ENCODE measurements at regions not wholly inside any gene's neighbourhood (a gene's known extent, or its start where the extent isn't known, plus 50 kb on each side); places are given as distances from the start of the nearest gene placed in this dataset.

DNA sequence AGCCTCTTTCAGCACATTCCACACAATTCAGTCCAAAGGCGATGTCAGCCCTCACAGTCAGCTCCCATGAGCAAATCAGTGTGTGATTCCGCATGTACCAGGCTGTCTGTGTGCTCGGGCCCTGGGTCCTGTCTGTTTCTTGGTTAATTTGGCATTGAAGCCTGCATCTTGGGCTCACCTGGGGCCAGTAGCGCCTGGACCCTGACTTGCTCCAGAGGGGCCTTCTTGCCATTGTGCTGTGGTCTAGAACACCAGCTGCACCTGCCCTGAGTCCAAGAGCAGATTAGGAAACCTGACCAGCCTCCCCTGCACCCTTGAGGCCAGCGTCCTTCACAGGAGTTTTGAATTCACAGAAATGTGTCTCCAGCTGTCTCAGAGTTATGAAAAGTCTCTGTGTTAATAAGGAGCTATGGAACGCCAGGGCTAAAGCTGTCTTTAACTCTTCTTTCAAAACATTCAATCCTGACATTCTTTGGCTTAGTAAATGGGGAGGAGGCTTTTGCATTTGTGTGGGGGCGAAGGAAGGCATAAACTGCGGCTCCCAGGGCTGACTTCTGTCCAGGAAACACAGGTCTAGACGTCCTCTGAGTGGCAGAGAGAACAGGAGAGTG is 102.2 kb downstream of the ARF6 start:
- TF ChIP-seq, protein P1, sequence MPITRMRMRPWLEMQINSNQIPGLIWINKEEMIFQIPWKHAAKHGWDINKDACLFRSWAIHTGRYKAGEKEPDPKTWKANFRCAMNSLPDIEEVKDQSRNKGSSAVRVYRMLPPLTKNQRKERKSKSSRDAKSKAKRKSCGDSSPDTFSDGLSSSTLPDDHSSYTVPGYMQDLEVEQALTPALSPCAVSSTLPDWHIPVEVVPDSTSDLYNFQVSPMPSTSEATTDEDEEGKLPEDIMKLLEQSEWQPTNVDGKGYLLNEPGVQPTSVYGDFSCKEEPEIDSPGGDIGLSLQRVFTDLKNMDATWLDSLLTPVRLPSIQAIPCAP (CRISPR knock-in tag; IDR thresholded peaks at IDR 0.05), result no peak
- no peak for TF ChIP-seq NFE2L1 (CRISPR knock-in tag; IDR thresholded peaks at IDR 0.05)
- no peak for TF ChIP-seq ZNF396 (CRISPR knock-in tag; IDR thresholded peaks at IDR 0.05; ENCODE audit: borderline replicate concordance)
- no peak for TF ChIP-seq GTF2I (CRISPR knock-in tag; conservative IDR thresholded peaks at IDR 0.05)
- TF ChIP-seq, protein P2, sequence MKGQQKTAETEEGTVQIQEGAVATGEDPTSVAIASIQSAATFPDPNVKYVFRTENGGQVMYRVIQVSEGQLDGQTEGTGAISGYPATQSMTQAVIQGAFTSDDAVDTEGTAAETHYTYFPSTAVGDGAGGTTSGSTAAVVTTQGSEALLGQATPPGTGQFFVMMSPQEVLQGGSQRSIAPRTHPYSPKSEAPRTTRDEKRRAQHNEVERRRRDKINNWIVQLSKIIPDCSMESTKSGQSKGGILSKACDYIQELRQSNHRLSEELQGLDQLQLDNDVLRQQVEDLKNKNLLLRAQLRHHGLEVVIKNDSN (CRISPR knock-in tag; IDR thresholded peaks at IDR 0.05), result no peak
- no peak for TF ChIP-seq NR2C2 (CRISPR knock-in tag; IDR thresholded peaks at IDR 0.05)
- TF ChIP-seq NFYB (CRISPR knock-in tag; conservative IDR thresholded peaks at IDR 0.05; ENCODE audit: low read depth), result no peak
- no peak for TF ChIP-seq ELF4 (CRISPR knock-in tag; IDR thresholded peaks at IDR 0.05; ENCODE audit: low read depth)
- TF ChIP-seq TP53 (CRISPR knock-in tag; IDR thresholded peaks at IDR 0.05), result no peak
- TF ChIP-seq GRHL2 (CRISPR knock-in tag; IDR thresholded peaks at IDR 0.05; ENCODE audit: insufficient replicate concordance, severe bottlenecking), result no peak
- no peak for TF ChIP-seq FOXP1 (CRISPR knock-in tag; IDR thresholded peaks at IDR 0.05; ENCODE audit: borderline replicate concordance)
- TF ChIP-seq, protein P3, sequence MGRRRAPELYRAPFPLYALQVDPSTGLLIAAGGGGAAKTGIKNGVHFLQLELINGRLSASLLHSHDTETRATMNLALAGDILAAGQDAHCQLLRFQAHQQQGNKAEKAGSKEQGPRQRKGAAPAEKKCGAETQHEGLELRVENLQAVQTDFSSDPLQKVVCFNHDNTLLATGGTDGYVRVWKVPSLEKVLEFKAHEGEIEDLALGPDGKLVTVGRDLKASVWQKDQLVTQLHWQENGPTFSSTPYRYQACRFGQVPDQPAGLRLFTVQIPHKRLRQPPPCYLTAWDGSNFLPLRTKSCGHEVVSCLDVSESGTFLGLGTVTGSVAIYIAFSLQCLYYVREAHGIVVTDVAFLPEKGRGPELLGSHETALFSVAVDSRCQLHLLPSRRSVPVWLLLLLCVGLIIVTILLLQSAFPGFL (CRISPR knock-in tag; IDR thresholded peaks at IDR 0.05; ENCODE audit: borderline replicate concordance), result no peak
- TF ChIP-seq, protein P4, sequence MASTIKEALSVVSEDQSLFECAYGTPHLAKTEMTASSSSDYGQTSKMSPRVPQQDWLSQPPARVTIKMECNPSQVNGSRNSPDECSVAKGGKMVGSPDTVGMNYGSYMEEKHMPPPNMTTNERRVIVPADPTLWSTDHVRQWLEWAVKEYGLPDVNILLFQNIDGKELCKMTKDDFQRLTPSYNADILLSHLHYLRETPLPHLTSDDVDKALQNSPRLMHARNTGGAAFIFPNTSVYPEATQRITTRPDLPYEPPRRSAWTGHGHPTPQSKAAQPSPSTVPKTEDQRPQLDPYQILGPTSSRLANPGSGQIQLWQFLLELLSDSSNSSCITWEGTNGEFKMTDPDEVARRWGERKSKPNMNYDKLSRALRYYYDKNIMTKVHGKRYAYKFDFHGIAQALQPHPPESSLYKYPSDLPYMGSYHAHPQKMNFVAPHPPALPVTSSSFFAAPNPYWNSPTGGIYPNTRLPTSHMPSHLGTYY (CRISPR knock-in tag; IDR thresholded peaks at IDR 0.05), result no peak
- TF ChIP-seq NFATC4 (CRISPR knock-in tag; IDR thresholded peaks at IDR 0.05), result no peak
- no peak for TF ChIP-seq OVOL2 (CRISPR knock-in tag; IDR thresholded peaks at IDR 0.05; ENCODE audit: borderline replicate concordance)
- TF ChIP-seq MYBL2 (CRISPR knock-in tag; IDR thresholded peaks at IDR 0.05), result no peak
- TF ChIP-seq, protein P5, sequence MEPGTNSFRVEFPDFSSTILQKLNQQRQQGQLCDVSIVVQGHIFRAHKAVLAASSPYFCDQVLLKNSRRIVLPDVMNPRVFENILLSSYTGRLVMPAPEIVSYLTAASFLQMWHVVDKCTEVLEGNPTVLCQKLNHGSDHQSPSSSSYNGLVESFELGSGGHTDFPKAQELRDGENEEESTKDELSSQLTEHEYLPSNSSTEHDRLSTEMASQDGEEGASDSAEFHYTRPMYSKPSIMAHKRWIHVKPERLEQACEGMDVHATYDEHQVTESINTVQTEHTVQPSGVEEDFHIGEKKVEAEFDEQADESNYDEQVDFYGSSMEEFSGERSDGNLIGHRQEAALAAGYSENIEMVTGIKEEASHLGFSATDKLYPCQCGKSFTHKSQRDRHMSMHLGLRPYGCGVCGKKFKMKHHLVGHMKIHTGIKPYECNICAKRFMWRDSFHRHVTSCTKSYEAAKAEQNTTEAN (CRISPR knock-in tag; IDR thresholded peaks at IDR 0.05), result no peak
- TF ChIP-seq KAT7 (CRISPR knock-in tag; IDR thresholded peaks at IDR 0.05; ENCODE audit: borderline replicate concordance), result no peak
- TF ChIP-seq, protein P6, sequence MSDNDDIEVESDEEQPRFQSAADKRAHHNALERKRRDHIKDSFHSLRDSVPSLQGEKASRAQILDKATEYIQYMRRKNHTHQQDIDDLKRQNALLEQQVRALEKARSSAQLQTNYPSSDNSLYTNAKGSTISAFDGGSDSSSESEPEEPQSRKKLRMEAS (CRISPR knock-in tag; IDR thresholded peaks at IDR 0.05), result no peak
- TF ChIP-seq IRF2 (CRISPR knock-in tag; IDR thresholded peaks at IDR 0.05; ENCODE audit: borderline replicate concordance, low read depth), result no peak
- DNase-seq (ENCODE audit: low spot score), result no peak
- H3K9me3 Mint-ChIP-seq, result no peaks in the 10 kb centered on the region
- ChIA-PET POLR2A (no interaction called here), CTCF (no interaction called here)
- H3K36me3 Mint-ChIP-seq, result no peaks in the 10 kb centered on the region
- no peak for ATAC-seq
- peaks cover 16% of the 10 kb centered on the region for H3K4me1 Mint-ChIP-seq
- no peaks in the 10 kb centered on the region; the same call in 1 of the 2 replicates for H3K27me3 Mint-ChIP-seq (ENCODE audit: low read depth)
- H3K27ac Mint-ChIP-seq, result no peak overlapping the region
- H3K4me3 Mint-ChIP-seq, result no peak overlapping the region

DNA sequence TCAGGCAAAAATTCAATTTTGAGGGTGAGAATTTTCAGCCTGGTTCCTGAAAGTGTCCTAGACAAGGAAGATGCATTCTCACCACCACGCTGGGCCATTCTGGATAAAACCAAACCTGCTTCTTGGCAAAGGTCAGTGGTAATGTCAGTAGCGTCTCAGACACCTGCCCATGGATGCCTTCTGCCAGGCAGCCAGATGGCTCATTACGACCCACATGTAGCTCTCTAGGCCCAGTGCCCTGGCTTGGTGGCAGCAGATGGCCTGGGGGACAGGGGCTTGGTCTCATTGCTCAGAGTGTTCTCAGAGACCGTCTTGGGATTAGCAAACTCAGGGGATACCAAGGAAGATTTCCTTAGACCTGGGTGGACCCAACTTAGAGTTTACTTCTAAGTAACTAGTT is 105.1 kb downstream of the ARF6 start:
- ATAC-seq (no peak), DNase-seq (ENCODE audit: low spot score) (no peak)
- Mint-ChIP-seq H3K27ac (no peak overlapping the region), H3K27me3 (ENCODE audit: low read depth) (peaks cover 16% of the 10 kb centered on the region), H3K36me3 (no peaks in the 10 kb centered on the region), H3K4me3 (no peak overlapping the region), H3K9me3 (no peaks in the 10 kb centered on the region), H3K4me1 (peaks cover 40% of the 10 kb centered on the region)
- POLR2A ChIA-PET, result no interaction called here
- CTCF ChIA-PET, result no interaction called here
- TF ChIP-seq, protein P7, sequence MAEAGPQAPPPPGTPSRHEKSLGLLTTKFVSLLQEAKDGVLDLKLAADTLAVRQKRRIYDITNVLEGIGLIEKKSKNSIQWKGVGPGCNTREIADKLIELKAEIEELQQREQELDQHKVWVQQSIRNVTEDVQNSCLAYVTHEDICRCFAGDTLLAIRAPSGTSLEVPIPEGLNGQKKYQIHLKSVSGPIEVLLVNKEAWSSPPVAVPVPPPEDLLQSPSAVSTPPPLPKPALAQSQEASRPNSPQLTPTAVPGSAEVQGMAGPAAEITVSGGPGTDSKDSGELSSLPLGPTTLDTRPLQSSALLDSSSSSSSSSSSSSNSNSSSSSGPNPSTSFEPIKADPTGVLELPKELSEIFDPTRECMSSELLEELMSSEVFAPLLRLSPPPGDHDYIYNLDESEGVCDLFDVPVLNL (CRISPR knock-in tag; IDR thresholded peaks at IDR 0.05; ENCODE audit: borderline replicate concordance, low read depth), result no peak
- TF ChIP-seq KAT7 (CRISPR knock-in tag; IDR thresholded peaks at IDR 0.05; ENCODE audit: borderline replicate concordance), result no peak
- TF ChIP-seq, protein P8, sequence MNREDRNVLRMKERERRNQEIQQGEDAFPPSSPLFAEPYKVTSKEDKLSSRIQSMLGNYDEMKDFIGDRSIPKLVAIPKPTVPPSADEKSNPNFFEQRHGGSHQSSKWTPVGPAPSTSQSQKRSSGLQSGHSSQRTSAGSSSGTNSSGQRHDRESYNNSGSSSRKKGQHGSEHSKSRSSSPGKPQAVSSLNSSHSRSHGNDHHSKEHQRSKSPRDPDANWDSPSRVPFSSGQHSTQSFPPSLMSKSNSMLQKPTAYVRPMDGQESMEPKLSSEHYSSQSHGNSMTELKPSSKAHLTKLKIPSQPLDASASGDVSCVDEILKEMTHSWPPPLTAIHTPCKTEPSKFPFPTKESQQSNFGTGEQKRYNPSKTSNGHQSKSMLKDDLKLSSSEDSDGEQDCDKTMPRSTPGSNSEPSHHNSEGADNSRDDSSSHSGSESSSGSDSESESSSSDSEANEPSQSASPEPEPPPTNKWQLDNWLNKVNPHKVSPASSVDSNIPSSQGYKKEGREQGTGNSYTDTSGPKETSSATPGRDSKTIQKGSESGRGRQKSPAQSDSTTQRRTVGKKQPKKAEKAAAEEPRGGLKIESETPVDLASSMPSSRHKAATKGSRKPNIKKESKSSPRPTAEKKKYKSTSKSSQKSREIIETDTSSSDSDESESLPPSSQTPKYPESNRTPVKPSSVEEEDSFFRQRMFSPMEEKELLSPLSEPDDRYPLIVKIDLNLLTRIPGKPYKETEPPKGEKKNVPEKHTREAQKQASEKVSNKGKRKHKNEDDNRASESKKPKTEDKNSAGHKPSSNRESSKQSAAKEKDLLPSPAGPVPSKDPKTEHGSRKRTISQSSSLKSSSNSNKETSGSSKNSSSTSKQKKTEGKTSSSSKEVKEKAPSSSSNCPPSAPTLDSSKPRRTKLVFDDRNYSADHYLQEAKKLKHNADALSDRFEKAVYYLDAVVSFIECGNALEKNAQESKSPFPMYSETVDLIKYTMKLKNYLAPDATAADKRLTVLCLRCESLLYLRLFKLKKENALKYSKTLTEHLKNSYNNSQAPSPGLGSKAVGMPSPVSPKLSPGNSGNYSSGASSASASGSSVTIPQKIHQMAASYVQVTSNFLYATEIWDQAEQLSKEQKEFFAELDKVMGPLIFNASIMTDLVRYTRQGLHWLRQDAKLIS (CRISPR knock-in tag; IDR thresholded peaks at IDR 0.05; ENCODE audit: borderline replicate concordance), result no peak
- no peak for TF ChIP-seq GTF2I (CRISPR knock-in tag; conservative IDR thresholded peaks at IDR 0.05)
- TF ChIP-seq IRF2 (CRISPR knock-in tag; IDR thresholded peaks at IDR 0.05; ENCODE audit: borderline replicate concordance, low read depth), result no peak
- TF ChIP-seq NFE2L1 (CRISPR knock-in tag; IDR thresholded peaks at IDR 0.05), result no peak
- no peak for TF ChIP-seq NFYB (CRISPR knock-in tag; conservative IDR thresholded peaks at IDR 0.05; ENCODE audit: low read depth)
- TF ChIP-seq, protein P9, sequence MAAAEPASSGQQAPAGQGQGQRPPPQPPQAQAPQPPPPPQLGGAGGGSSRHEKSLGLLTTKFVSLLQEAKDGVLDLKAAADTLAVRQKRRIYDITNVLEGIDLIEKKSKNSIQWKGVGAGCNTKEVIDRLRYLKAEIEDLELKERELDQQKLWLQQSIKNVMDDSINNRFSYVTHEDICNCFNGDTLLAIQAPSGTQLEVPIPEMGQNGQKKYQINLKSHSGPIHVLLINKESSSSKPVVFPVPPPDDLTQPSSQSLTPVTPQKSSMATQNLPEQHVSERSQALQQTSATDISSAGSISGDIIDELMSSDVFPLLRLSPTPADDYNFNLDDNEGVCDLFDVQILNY (CRISPR knock-in tag; IDR thresholded peaks at IDR 0.05), result no peak
